ENCODE measurements at regions not wholly inside any gene's neighbourhood (a gene's known extent, or its start where the extent isn't known, plus 50 kb on each side); places are given as distances from the start of the nearest gene placed in this dataset.

DNA sequence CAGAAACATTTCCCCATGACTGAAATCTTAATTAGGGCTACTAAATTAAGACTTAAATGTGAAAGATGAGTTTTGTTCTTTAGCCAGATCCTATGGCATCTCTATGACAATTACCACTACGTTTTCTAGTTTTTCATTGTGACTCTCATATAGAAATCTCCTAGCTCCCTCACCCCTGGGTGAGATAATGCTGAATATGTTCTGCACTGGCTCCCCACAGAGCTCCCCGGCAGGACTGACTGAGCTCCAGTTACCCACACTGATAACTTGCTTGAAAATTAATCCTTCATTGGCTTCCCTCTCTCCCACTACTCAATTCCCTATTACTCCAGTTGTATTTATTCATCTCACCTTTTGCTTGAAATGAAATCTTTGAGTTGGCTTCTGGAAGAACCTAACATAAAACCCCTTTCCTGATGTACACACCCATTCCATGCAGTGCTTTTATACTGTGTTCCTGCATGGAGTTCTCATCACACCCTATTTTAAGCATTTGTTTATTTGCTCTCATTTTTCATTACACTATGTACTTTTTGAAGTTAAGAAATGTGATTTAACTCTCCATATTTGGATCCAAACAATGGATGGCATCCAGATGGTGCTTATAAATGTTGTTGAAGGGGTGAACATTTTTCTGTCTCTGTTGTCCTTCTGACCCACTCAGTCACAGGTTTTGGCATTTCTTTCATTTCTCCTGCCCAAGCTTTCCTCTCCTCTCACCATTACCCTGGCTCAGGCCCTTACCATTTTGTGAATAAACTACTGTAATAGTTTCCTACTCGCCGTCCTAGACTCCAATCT lies 623.4 kb downstream of the SPRY1 start:
- DNase-seq: no peak
- H3K27ac ChIP-seq (ENCODE audit: insufficient read depth, low read length, poor library complexity, severe bottlenecking): no peak overlapping the region

DNA sequence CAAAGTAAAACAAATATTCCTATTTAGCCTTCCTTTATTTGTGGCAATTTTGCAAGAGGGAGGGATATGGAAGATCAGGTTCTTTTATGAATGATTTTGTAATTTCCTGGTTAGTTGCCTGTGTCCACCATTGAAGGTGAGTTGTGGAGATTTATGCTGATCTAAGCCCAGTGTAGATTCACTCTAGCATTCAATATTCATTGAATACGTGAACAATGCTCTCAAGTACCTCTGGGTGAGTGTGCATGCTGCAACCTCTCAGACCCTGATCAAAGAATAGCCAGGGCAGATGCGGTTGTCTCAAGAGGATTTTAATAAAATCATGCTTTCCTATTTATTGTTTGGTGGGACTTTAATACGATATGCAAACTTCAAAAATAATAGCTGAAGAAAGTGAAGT lies 628.4 kb downstream of the SPRY1 start:
- H3K9me3 ChIP-seq (ENCODE audit: control insufficient read depth, low read length): no peaks in the 10 kb centered on the region
- DNase-seq: no peak
- no peaks in the 10 kb centered on the region for H3K4me1 ChIP-seq (ENCODE audit: control insufficient read depth, insufficient read depth, low read length, poor library complexity, severe bottlenecking)
- no peaks in the 10 kb centered on the region for H3K36me3 ChIP-seq (ENCODE audit: control insufficient read depth, insufficient read depth, low read length)
- no peaks in the 10 kb centered on the region for H3K27me3 ChIP-seq (replicated peaks; ENCODE audit: control insufficient read depth, insufficient read depth, low read length, poor library complexity, severe bottlenecking)
- H3K27ac ChIP-seq (ENCODE audit: insufficient read depth, low read length, poor library complexity, severe bottlenecking): no peak overlapping the region
- H3K4me3 ChIP-seq (ENCODE audit: insufficient read depth, low read depth, low read length, poor library complexity, severe bottlenecking): no peak overlapping the region

More for the DNA sequence above, 623.4 kb downstream of the SPRY1 start:
- H3K27me3 ChIP-seq (replicated peaks; ENCODE audit: control insufficient read depth, insufficient read depth, low read length, poor library complexity, severe bottlenecking): no peaks in the 10 kb centered on the region
- H3K4me3 ChIP-seq (ENCODE audit: insufficient read depth, low read depth, low read length, poor library complexity, severe bottlenecking): no peak overlapping the region
- H3K4me1 ChIP-seq (ENCODE audit: control insufficient read depth, insufficient read depth, low read length, poor library complexity, severe bottlenecking): no peaks in the 10 kb centered on the region
- H3K36me3 ChIP-seq (ENCODE audit: control insufficient read depth, insufficient read depth, low read length): no peaks in the 10 kb centered on the region
- H3K9me3 ChIP-seq (ENCODE audit: control insufficient read depth, low read length): no peaks in the 10 kb centered on the region

- no peaks in the 10 kb centered on the region for H3K4me1 ChIP-seq (ENCODE audit: control insufficient read depth, insufficient read depth, low read length, poor library complexity, severe bottlenecking)
- H3K36me3 ChIP-seq (ENCODE audit: control insufficient read depth, insufficient read depth, low read length): no peaks in the 10 kb centered on the region
- no peak for DNase-seq
- H3K27me3 ChIP-seq (replicated peaks; ENCODE audit: control insufficient read depth, insufficient read depth, low read length, poor library complexity, severe bottlenecking): no peaks in the 10 kb centered on the region
- H3K9me3 ChIP-seq (ENCODE audit: control insufficient read depth, low read length): no peaks in the 10 kb centered on the region
- H3K4me3 ChIP-seq (ENCODE audit: insufficient read depth, low read depth, low read length, poor library complexity, severe bottlenecking): no peak overlapping the region
- H3K27ac ChIP-seq (ENCODE audit: insufficient read depth, low read length, poor library complexity, severe bottlenecking): no peak overlapping the region
Measured at GRCh38 chr4:124025428-124025827, 628.8 kb downstream of the SPRY1 start.

DNA sequence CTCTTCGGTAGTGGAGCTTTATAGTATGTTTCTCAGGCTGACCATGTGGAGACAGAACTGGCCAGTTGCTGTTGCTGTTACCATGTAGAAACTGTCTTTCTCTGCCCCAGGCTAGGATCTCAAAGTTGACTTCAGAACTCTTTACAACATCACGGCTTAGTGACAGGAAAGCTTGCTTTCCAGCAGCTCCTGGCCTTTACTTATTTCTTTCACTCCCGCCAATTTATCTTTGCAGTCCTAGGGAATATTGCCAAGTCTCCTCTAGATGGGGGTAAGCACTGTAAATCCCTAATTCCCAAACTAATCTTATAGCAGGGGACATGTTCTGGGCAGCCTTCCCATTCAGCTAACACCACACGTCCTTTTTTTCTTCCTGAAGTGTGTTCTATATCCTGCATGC lies 631.6 kb downstream of the SPRY1 start:
- H3K27me3 ChIP-seq (replicated peaks; ENCODE audit: control insufficient read depth, insufficient read depth, low read length, poor library complexity, severe bottlenecking): no peaks in the 10 kb centered on the region
- H3K27ac ChIP-seq (ENCODE audit: insufficient read depth, low read length, poor library complexity, severe bottlenecking): no peak overlapping the region

GRCh38 chr4:124030147-124030546 lies 633.6 kb downstream of the SPRY1 start:
- Histone ChIP-seq H3K4me3 (ENCODE audit: insufficient read depth, low read depth, low read length, poor library complexity, severe bottlenecking) (no peak overlapping the region), H3K36me3 (ENCODE audit: control insufficient read depth, insufficient read depth, low read length) (no peaks in the 10 kb centered on the region), H3K27me3 (replicated peaks; ENCODE audit: control insufficient read depth, insufficient read depth, low read length, poor library complexity, severe bottlenecking) (no peaks in the 10 kb centered on the region), H3K4me1 (ENCODE audit: control insufficient read depth, insufficient read depth, low read length, poor library complexity, severe bottlenecking) (no peaks in the 10 kb centered on the region), H3K9me3 (ENCODE audit: control insufficient read depth, low read length) (no peaks in the 10 kb centered on the region), H3K27ac (ENCODE audit: insufficient read depth, low read length, poor library complexity, severe bottlenecking) (no peak overlapping the region)
- no peak for DNase-seq

More for the DNA sequence above, 631.6 kb downstream of the SPRY1 start:
- Histone ChIP-seq H3K4me1 (ENCODE audit: control insufficient read depth, insufficient read depth, low read length, poor library complexity, severe bottlenecking) (no peaks in the 10 kb centered on the region), H3K4me3 (ENCODE audit: insufficient read depth, low read depth, low read length, poor library complexity, severe bottlenecking) (no peak overlapping the region), H3K36me3 (ENCODE audit: control insufficient read depth, insufficient read depth, low read length) (no peaks in the 10 kb centered on the region), H3K9me3 (ENCODE audit: control insufficient read depth, low read length) (no peaks in the 10 kb centered on the region)
- no peak for DNase-seq

DNA sequence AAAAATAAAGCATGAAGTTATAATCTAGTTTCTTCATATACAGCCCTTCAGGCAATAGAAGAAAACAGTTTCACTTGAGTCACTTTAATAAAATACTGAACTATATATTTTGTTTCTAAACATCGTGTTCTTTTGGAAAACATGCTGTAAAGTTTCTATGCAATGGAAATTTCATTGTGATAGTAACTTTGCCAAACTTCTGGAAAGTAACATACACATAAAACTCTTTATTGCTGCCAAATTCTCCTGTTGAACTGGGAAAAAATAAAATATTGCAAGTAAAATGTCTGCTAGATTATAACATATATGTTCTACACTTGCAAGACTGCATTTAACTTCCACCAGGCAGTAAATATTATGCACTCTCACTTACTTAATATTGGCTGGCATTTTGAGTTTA lies 635.4 kb downstream of the SPRY1 start:
- Histone ChIP-seq H3K27me3 (replicated peaks; ENCODE audit: control insufficient read depth, insufficient read depth, low read length, poor library complexity, severe bottlenecking) (no peaks in the 10 kb centered on the region), H3K27ac (ENCODE audit: insufficient read depth, low read length, poor library complexity, severe bottlenecking) (no peak overlapping the region), H3K36me3 (ENCODE audit: control insufficient read depth, insufficient read depth, low read length) (no peaks in the 10 kb centered on the region), H3K4me3 (ENCODE audit: insufficient read depth, low read depth, low read length, poor library complexity, severe bottlenecking) (no peak overlapping the region), H3K9me3 (ENCODE audit: control insufficient read depth, low read length) (no peaks in the 10 kb centered on the region), H3K4me1 (ENCODE audit: control insufficient read depth, insufficient read depth, low read length, poor library complexity, severe bottlenecking) (no peaks in the 10 kb centered on the region)
- no peak for DNase-seq

DNA sequence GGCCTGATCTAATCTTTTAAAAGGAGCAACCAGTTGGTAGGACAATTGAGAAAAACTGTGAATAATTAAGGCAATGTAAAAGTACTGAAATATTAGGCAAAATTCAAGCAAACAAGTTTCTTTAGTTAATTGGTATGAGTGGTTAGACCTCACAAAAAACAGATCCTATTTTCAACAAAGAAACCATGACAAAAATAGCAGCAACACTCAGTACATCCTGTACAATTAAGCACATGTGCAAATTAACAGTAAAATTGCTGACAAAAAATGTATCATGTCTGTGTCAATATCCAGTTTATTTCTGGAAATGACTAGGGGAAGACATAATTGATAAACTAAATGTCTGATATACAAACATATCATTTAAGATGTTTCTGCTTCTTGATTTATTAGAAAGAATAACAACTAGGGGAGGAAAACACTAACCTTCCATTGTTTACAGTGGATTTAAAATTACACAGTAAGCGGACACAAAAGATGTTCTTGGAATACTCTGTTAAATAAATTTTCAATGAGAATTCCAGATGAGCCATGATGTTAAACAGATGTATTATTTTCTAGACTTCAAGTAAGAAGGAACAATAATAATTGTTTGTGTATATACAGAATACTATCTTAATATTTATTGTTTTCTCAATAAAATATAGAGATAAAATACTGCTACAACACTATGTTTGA lies 638.9 kb downstream of the SPRY1 start:
- no peak for DNase-seq
- Histone ChIP-seq H3K27me3 (replicated peaks; ENCODE audit: control insufficient read depth, insufficient read depth, low read length, poor library complexity, severe bottlenecking) (no peaks in the 10 kb centered on the region), H3K4me1 (ENCODE audit: control insufficient read depth, insufficient read depth, low read length, poor library complexity, severe bottlenecking) (no peaks in the 10 kb centered on the region), H3K4me3 (ENCODE audit: insufficient read depth, low read depth, low read length, poor library complexity, severe bottlenecking) (no peak overlapping the region), H3K9me3 (ENCODE audit: control insufficient read depth, low read length) (no peaks in the 10 kb centered on the region), H3K27ac (ENCODE audit: insufficient read depth, low read length, poor library complexity, severe bottlenecking) (no peak overlapping the region), H3K36me3 (ENCODE audit: control insufficient read depth, insufficient read depth, low read length) (no peaks in the 10 kb centered on the region)

DNA sequence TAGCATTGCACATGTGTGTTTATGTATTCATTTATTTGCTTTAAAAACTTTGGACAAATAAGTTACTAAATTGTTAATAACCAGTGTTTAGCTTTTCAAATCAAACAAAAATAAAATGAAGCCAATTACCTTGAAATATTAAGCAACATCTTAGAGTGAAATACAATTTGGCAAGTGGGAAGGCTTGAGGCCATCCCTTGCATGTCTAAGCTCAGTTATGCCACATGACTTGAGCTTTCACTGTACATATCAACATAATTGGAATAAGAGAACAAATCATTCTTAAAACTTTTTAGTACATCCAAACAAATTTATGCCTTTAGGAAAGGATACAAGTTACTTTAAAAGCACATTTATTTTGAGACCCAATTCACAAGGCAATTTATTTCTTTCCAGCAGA lies 640.6 kb downstream of the SPRY1 start:
- no peak for DNase-seq
- no peaks in the 10 kb centered on the region for H3K4me1 ChIP-seq (ENCODE audit: control insufficient read depth, insufficient read depth, low read length, poor library complexity, severe bottlenecking)
- H3K36me3 ChIP-seq (ENCODE audit: control insufficient read depth, insufficient read depth, low read length): no peaks in the 10 kb centered on the region
- no peak overlapping the region for H3K27ac ChIP-seq (ENCODE audit: insufficient read depth, low read length, poor library complexity, severe bottlenecking)
- H3K4me3 ChIP-seq (ENCODE audit: insufficient read depth, low read depth, low read length, poor library complexity, severe bottlenecking): no peak overlapping the region
- no peaks in the 10 kb centered on the region for H3K9me3 ChIP-seq (ENCODE audit: control insufficient read depth, low read length)
- H3K27me3 ChIP-seq (replicated peaks; ENCODE audit: control insufficient read depth, insufficient read depth, low read length, poor library complexity, severe bottlenecking): no peaks in the 10 kb centered on the region

- H3K4me3 ChIP-seq (ENCODE audit: insufficient read depth, low read depth, low read length, poor library complexity, severe bottlenecking): no peak overlapping the region
- H3K9me3 ChIP-seq (ENCODE audit: control insufficient read depth, low read length): no peaks in the 10 kb centered on the region
- no peaks in the 10 kb centered on the region for H3K36me3 ChIP-seq (ENCODE audit: control insufficient read depth, insufficient read depth, low read length)
- no peak overlapping the region for H3K27ac ChIP-seq (ENCODE audit: insufficient read depth, low read length, poor library complexity, severe bottlenecking)
- DNase-seq: no peak
- H3K4me1 ChIP-seq (ENCODE audit: control insufficient read depth, insufficient read depth, low read length, poor library complexity, severe bottlenecking): no peaks in the 10 kb centered on the region
- H3K27me3 ChIP-seq (replicated peaks; ENCODE audit: control insufficient read depth, insufficient read depth, low read length, poor library complexity, severe bottlenecking): no peaks in the 10 kb centered on the region
Measured at GRCh38 chr4:124044330-124044729, 647.7 kb downstream of the SPRY1 start.

GRCh38 chr4:124044867-124045266 lies 648.3 kb downstream of the SPRY1 start:
- Histone ChIP-seq H3K4me3 (ENCODE audit: insufficient read depth, low read depth, low read length, poor library complexity, severe bottlenecking) (no peak overlapping the region), H3K36me3 (ENCODE audit: control insufficient read depth, insufficient read depth, low read length) (no peaks in the 10 kb centered on the region), H3K4me1 (ENCODE audit: control insufficient read depth, insufficient read depth, low read length, poor library complexity, severe bottlenecking) (no peaks in the 10 kb centered on the region), H3K27me3 (replicated peaks; ENCODE audit: control insufficient read depth, insufficient read depth, low read length, poor library complexity, severe bottlenecking) (no peaks in the 10 kb centered on the region), H3K9me3 (ENCODE audit: control insufficient read depth, low read length) (no peaks in the 10 kb centered on the region), H3K27ac (ENCODE audit: insufficient read depth, low read length, poor library complexity, severe bottlenecking) (no peak overlapping the region)
- no peak for DNase-seq

All from effector memory CD4-positive, alpha-beta T cell (primary cell).